IMR-90 (cell line): ENCODE measurements at regions not wholly inside any gene's neighbourhood (a gene's known extent, or its start where the extent isn't known, plus 50 kb on each side); places are given as distances from the start of the nearest gene placed in this dataset.

Experiments
- CEBPB ChIP-seq: IDR thresholded peaks from 2 replicates; pipeline ENCODE4 v1.6.1; 2012; ENCODE audit warnings: low read depth, low read length, improper control_type of control experiment
- CTCF ChIP-seq: conservative IDR thresholded peaks from 2 replicates; pipeline ENCODE4 v1.5.1; 2012; ENCODE audit warnings: mild to moderate bottlenecking, low read depth, low read length, improper control_type of control experiment
- POLR2A ChIP-seq: IDR thresholded peaks from 2 replicates; pipeline ENCODE4 v1.6.1; 2012; ENCODE audit warnings: mild to moderate bottlenecking, low read depth, low read length
- RCOR1 ChIP-seq: IDR thresholded peaks from 2 replicates; pipeline ENCODE4 v1.6.1; 2012; ENCODE audit warnings: mild to moderate bottlenecking, low read length, improper control_type of control experiment; ENCODE audit not compliant: insufficient replicate concordance
- USF2 ChIP-seq: fragments of 150-350 bp; IDR thresholded peaks from 2 replicates; pipeline ENCODE4 v1.6.1; 2017; ENCODE audit warnings: mild to moderate bottlenecking, antibody characterized with exemption, low read length, low read depth

GRCh38 chr10:110426294-110427181, 71.2 kb upstream of the DUSP5 start:
- peak; percentile 32; the same call in 1 of the 2 replicates for TF ChIP-seq POLR2A
- no peak for TF ChIP-seq CTCF
- no peak; the same call in 1 of the 2 replicates for TF ChIP-seq CEBPB
- TF ChIP-seq USF2 = no peak
- TF ChIP-seq RCOR1 = no peak
